GM23338 (cell line): ENCODE measurements at regions not wholly inside any gene's neighbourhood (a gene's known extent, or its start where the extent isn't known, plus 50 kb on each side); places are given as distances from the start of the nearest gene placed in this dataset.

Experiments
- ATAC-seq: fragments of 200-7000 bp; cut with Tn5 transposase; 3 replicates; pipeline ENCODE4 v1.9.1; 2020
- DNase-seq: peaks from one replicate; pipeline ENCODE4 v3.0.0-alpha.2; 2015; ENCODE audit warnings: low spot score
- H2AFZ ChIP-seq: fragments of 200-600 bp; sonication (generic); 2 replicates; pipeline ENCODE4 v1.8.0; 2016; ENCODE audit warnings: antibody characterized with exemption, mild to moderate bottlenecking, moderate library complexity
- H3F3A ChIP-seq: fragments of 200-600 bp; sonication (generic); replicated peaks from 2 replicates; pipeline ENCODE4 v1.8.0; 2017; ENCODE audit warnings: antibody characterized with exemption, mixed run types, low read depth
- H3K27ac ChIP-seq: fragments of 200-600 bp; sonication (generic); 2 replicates; pipeline ENCODE4 v1.6.1; 2016; ENCODE audit warnings: low read depth
- H3K27me3 ChIP-seq: fragments of 200-600 bp; sonication (generic); 2 replicates; pipeline ENCODE4 v1.8.0; 2016; ENCODE audit warnings: mild to moderate bottlenecking, mixed run types, moderate library complexity; ENCODE audit not compliant: insufficient read depth
- H3K36me3 ChIP-seq: fragments of 200-600 bp; sonication (generic); 2 replicates; pipeline ENCODE4 v1.8.0; 2016; ENCODE audit warnings: mild to moderate bottlenecking; ENCODE audit not compliant: insufficient read depth
- H3K4me1 ChIP-seq: fragments of 200-600 bp; sonication (generic); 2 replicates; pipeline ENCODE4 v1.8.0; 2016; ENCODE audit warnings: mild to moderate bottlenecking, moderate library complexity; ENCODE audit not compliant: insufficient read depth
- H3K4me2 ChIP-seq: fragments of 200-600 bp; sonication (generic); 2 replicates; pipeline ENCODE4 v1.7.1; 2017; ENCODE audit warnings: mixed run types
- H3K4me3 ChIP-seq: fragments of 200-600 bp; sonication (generic); 2 replicates; pipeline ENCODE4 v1.6.1; 2016; ENCODE audit warnings: mixed run types
- H3K79me2 ChIP-seq: fragments of 200-600 bp; sonication (generic); replicated peaks from 2 replicates; pipeline ENCODE4 v1.8.0; 2017; ENCODE audit warnings: mild to moderate bottlenecking; ENCODE audit not compliant: insufficient read depth
- H3K9me2 ChIP-seq: fragments of 200-600 bp; sonication (generic); 2 replicates; pipeline ENCODE4 v1.8.0; 2017; ENCODE audit not compliant: insufficient read depth
- H4K20me1 ChIP-seq: fragments of 200-600 bp; sonication (generic); replicated peaks from 2 replicates; pipeline ENCODE4 v1.8.0; 2017; ENCODE audit warnings: mild to moderate bottlenecking; ENCODE audit not compliant: insufficient read depth
- H3K27ac Mint-ChIP-seq: 2 replicates; pipeline ENCODE4 v1.8.0; 2020; ENCODE audit warnings: inconsistent platforms, mild to moderate bottlenecking, moderate library complexity, mixed read lengths
- H3K27me3 Mint-ChIP-seq: 3 replicates; pipeline ENCODE4 v1.8.0; 2022; ENCODE audit warnings: low read depth, mild to moderate bottlenecking, moderate library complexity, mixed read lengths, inconsistent platforms; ENCODE audit not compliant: insufficient read depth, poor library complexity
- H3K36me3 Mint-ChIP-seq: 3 replicates; pipeline ENCODE4 v1.8.0; 2021; ENCODE audit warnings: low read depth, mild to moderate bottlenecking, inconsistent platforms, moderate library complexity, mixed read lengths
- H3K4me1 Mint-ChIP-seq: 3 replicates; pipeline ENCODE4 v1.8.0; 2020; ENCODE audit warnings: mild to moderate bottlenecking, inconsistent platforms, mixed read lengths
- H3K4me3 Mint-ChIP-seq: 3 replicates; pipeline ENCODE4 v1.8.0; 2021; ENCODE audit warnings: moderate library complexity, mild to moderate bottlenecking, inconsistent platforms, mixed read lengths
- H3K9me3 Mint-ChIP-seq: 3 replicates; pipeline ENCODE4 v1.8.0; 2020; ENCODE audit warnings: moderate library complexity, mild to moderate bottlenecking, inconsistent platforms, mixed read lengths
- EZH2phosphoT487 ChIP-seq: fragments of 200-600 bp; sonication (generic); IDR thresholded peaks from one replicate; pipeline ENCODE4 v1.8.1; 2018; ENCODE audit warnings: antibody characterized with exemption; ENCODE audit not compliant: unreplicated experiment
- JUNB ChIP-seq: IDR thresholded peaks from one replicate; pipeline ENCODE4 v1.6.1; 2016; ENCODE audit warnings: antibody characterized with exemption; ENCODE audit not compliant: unreplicated experiment
- NANOG ChIP-seq: IDR thresholded peaks from 2 replicates; pipeline ENCODE4 v1.6.1; 2016; ENCODE audit warnings: antibody characterized with exemption, borderline replicate concordance
- REST ChIP-seq: IDR thresholded peaks from one replicate; pipeline ENCODE4 v1.6.1; 2018; ENCODE audit warnings: antibody characterized with exemption; ENCODE audit not compliant: unreplicated experiment
- ZNF114 ChIP-seq: fragments of 250-450 bp; sonication (Bioruptor Pico); IDR thresholded peaks from 2 replicates; pipeline ENCODE4 v1.5.0; 2020; ENCODE audit warnings: mild to moderate bottlenecking, moderate library complexity
- ZNF462 ChIP-seq: fragments of 250-450 bp; sonication (Bioruptor Pico); IDR thresholded peaks from 2 replicates; pipeline ENCODE4 v1.5.0; 2020; ENCODE audit warnings: mild to moderate bottlenecking, moderate library complexity

GRCh38 chr20:24877652-24878051, 71.4 kb upstream of the CST7 start (continued):
- TF ChIP-seq ZNF462 (CRISPR knock-in tag) (no peak), JUNB (no peak), EZH2phosphoT487 (no peak), REST (no peak)

- H4K20me1 ChIP-seq: no peaks in the 10 kb centered on the region
- ATAC-seq (no peak), DNase-seq (no peak)
- no peaks in the 10 kb centered on the region for H3K4me1 Mint-ChIP-seq
- 0 out of 3 replicates have a peak, but pooled peaks cover 3% of the 10 kb centered on the region for H3K36me3 Mint-ChIP-seq
- no peaks in the 10 kb centered on the region for H3K79me2 ChIP-seq
- no peak overlapping the region for H3K27ac ChIP-seq
- peaks cover 3% of the 10 kb centered on the region; the same call in 1 of the 2 replicates for H3K9me2 ChIP-seq
- H3K36me3 ChIP-seq: no peaks in the 10 kb centered on the region; the same call in 1 of the 2 replicates
- no peak overlapping the region for H3K27ac Mint-ChIP-seq
- no peak overlapping the region for H3K4me3 Mint-ChIP-seq
- H3K27me3 ChIP-seq: no peaks in the 10 kb centered on the region
- no peaks in the 10 kb centered on the region for H3K4me1 ChIP-seq
- H3K4me3 ChIP-seq: no peak overlapping the region
- peaks cover 9% of the 10 kb centered on the region; the same call in 2 of the 3 replicates for H3K9me3 Mint-ChIP-seq
- peaks cover 8% of the 10 kb centered on the region for H3K27me3 Mint-ChIP-seq
- H2AFZ ChIP-seq: no peak overlapping the region
- H3F3A ChIP-seq: no peaks in the 10 kb centered on the region
- H3K4me2 ChIP-seq: no peak overlapping the region
- TF ChIP-seq ZNF114: no peak
- TF ChIP-seq EZH2phosphoT487: no peak
- TF ChIP-seq NANOG: no peak
- no peak for TF ChIP-seq ZNF462 (CRISPR knock-in tag)
Measured at GRCh38 chr20:24878657-24879056, 70.4 kb upstream of the CST7 start.
